Loucy (cell line): ENCODE measurements at regions not wholly inside any gene's neighbourhood (a gene's known extent, or its start where the extent isn't known, plus 50 kb on each side); places are given as distances from the start of the nearest gene placed in this dataset.

Experiments
- H2AFZ ChIP-seq: fragments of 200-600 bp; sonication (generic); 2 replicates; pipeline ENCODE4 v1.6.0; 2016; ENCODE audit warnings: antibody characterized with exemption, mild to moderate bottlenecking, low read length, moderate library complexity
- H3F3A ChIP-seq: fragments of 200-600 bp; 2 replicates; pipeline ENCODE4 v1.6.0; 2016; ENCODE audit warnings: antibody characterized with exemption, low read depth, mild to moderate bottlenecking
- H3K27me3 ChIP-seq: fragments of 200-600 bp; sonication (generic); 2 replicates; pipeline ENCODE4 v1.6.1; 2014; ENCODE audit warnings: low read length, mild to moderate bottlenecking; ENCODE audit not compliant: insufficient read depth, poor library complexity, severe bottlenecking
- H3K36me3 ChIP-seq: fragments of 200-600 bp; sonication (generic); 2 replicates; pipeline ENCODE4 v1.6.1; 2016; ENCODE audit warnings: low read length; ENCODE audit not compliant: insufficient read depth
- H3K4me1 ChIP-seq: fragments of 200-600 bp; sonication (generic); 2 replicates; pipeline ENCODE4 v1.5.1; 2014; ENCODE audit warnings: low read length, mild to moderate bottlenecking; ENCODE audit not compliant: insufficient read depth, poor library complexity, severe bottlenecking
- H3K4me2 ChIP-seq: fragments of 200-600 bp; sonication (generic); 2 replicates; pipeline ENCODE4 v1.6.0; 2014; ENCODE audit warnings: antibody characterized with exemption, low read length, low read depth, mild to moderate bottlenecking; ENCODE audit not compliant: poor library complexity, severe bottlenecking
- H3K4me3 ChIP-seq: fragments of 200-600 bp; sonication (generic); 2 replicates; pipeline ENCODE4 v1.5.1; 2014; ENCODE audit warnings: low read length, mild to moderate bottlenecking, mixed read lengths; ENCODE audit not compliant: poor library complexity, severe bottlenecking
- H3K79me2 ChIP-seq: fragments of 200-600 bp; sonication (generic); 2 replicates; pipeline ENCODE4 v1.6.1; 2014; ENCODE audit warnings: low read length; ENCODE audit not compliant: insufficient read depth
- H3K9ac ChIP-seq: fragments of 200-600 bp; sonication (generic); 2 replicates; pipeline ENCODE4 v1.6.0; 2014; ENCODE audit warnings: mild to moderate bottlenecking, low read depth, low read length, moderate library complexity; ENCODE audit not compliant: poor library complexity, severe bottlenecking
- H3K9me2 ChIP-seq: fragments of 200-600 bp; sonication (generic); replicated peaks from 2 replicates; pipeline ENCODE4 v1.6.1; 2016; ENCODE audit warnings: low read depth, low read length, mixed read lengths
- H3K9me3 ChIP-seq: fragments of 200-600 bp; sonication (generic); 2 replicates; pipeline ENCODE4 v1.6.1; 2014; ENCODE audit warnings: mild to moderate bottlenecking, antibody characterized with exemption, low read length, low read depth; ENCODE audit not compliant: insufficient read depth
- H4K20me1 ChIP-seq: fragments of 200-600 bp; sonication (generic); 2 replicates; pipeline ENCODE4 v1.6.0; 2014; ENCODE audit warnings: antibody characterized with exemption, low read length, mild to moderate bottlenecking; ENCODE audit not compliant: insufficient read depth, poor library complexity, severe bottlenecking
- CTCF ChIP-seq: fragments of 200-600 bp; sonication (generic); conservative IDR thresholded peaks from 2 replicates; pipeline ENCODE4 v1.5.1; 2014; ENCODE audit warnings: mild to moderate bottlenecking, antibody characterized with exemption, low read length
- EZH2phosphoT487 ChIP-seq: fragments of 200-600 bp; IDR thresholded peaks from 2 replicates; pipeline ENCODE4 v1.6.1; 2018; ENCODE audit warnings: antibody characterized with exemption, mild to moderate bottlenecking, moderate library complexity, borderline replicate concordance

- no peaks in the 10 kb centered on the region for H3K9me2 ChIP-seq
- H3K9ac ChIP-seq = no peak overlapping the region
- H3K9me3 ChIP-seq = no peaks in the 10 kb centered on the region
- TF ChIP-seq CTCF (no peak), EZH2phosphoT487 (no peak)
- H3K4me3 ChIP-seq = no peak overlapping the region
- H3K4me2 ChIP-seq = no peak overlapping the region
- no peak overlapping the region for H2AFZ ChIP-seq
- H4K20me1 ChIP-seq = no peaks in the 10 kb centered on the region
- no peaks in the 10 kb centered on the region for H3K36me3 ChIP-seq
- H3K4me1 ChIP-seq = no peaks in the 10 kb centered on the region
- no peaks in the 10 kb centered on the region for H3K79me2 ChIP-seq
- no peaks in the 10 kb centered on the region for H3F3A ChIP-seq
- no peaks in the 10 kb centered on the region for H3K27me3 ChIP-seq
These were observed 914.2 kb upstream of the RAG2 start for GRCh38 chr11:37512156-37512780.

DNA sequence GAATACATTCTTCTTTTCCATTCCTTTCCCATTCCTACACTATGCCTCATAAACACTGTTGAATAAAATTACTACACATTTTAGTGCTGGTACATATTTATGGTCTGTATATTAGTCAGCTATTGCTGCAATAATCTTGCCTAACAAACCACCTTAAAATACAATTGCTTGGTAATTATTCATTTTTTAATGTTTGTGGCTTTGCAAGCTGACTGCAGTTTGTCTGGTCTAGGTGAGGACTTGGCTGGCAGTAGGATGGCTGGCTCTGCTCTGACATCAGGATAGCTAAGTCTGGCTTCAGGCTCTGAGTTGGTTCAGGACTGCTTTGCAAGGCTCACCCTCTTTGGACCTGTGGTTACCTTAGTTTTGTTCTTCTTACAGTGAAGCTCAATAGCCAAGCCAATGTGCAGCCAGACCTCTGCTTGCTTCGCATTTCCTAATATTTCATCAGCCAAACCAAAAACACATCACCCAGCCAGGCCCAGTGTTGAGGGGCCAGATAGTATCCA lies 913.4 kb upstream of the RAG2 start:
- no peaks in the 10 kb centered on the region for H3K9me3 ChIP-seq
- no peak overlapping the region for H3K9ac ChIP-seq
- no peaks in the 10 kb centered on the region for H3F3A ChIP-seq
- no peak for TF ChIP-seq EZH2phosphoT487
- TF ChIP-seq CTCF = no peak
- H3K79me2 ChIP-seq = no peaks in the 10 kb centered on the region
- H3K4me3 ChIP-seq = no peak overlapping the region
- no peak overlapping the region for H3K4me2 ChIP-seq
- no peaks in the 10 kb centered on the region for H3K9me2 ChIP-seq
- H2AFZ ChIP-seq = no peak overlapping the region
- no peaks in the 10 kb centered on the region for H3K27me3 ChIP-seq
- H3K4me1 ChIP-seq = no peaks in the 10 kb centered on the region
- H4K20me1 ChIP-seq = no peaks in the 10 kb centered on the region
- no peaks in the 10 kb centered on the region for H3K36me3 ChIP-seq

DNA sequence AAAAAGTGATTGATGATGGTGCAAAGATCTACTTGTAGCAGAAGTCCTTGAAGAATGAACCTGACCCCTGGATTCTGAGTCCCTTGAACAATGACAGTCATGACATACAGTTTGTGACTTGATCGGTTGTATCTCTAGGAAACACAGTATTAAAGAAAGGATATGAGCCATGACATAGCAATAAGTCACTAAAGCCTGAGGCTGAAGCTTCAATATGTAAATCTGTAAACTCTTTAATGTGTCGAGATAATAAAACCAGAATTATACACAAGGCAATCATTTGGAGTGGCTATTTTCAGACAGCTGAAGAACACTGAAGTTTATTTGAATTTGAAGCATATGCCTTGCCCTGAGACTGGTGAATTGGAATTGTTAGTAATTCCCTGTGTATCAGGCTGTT lies 911.5 kb upstream of the RAG2 start:
- no peaks in the 10 kb centered on the region for H3K27me3 ChIP-seq
- H3K9ac ChIP-seq = no peak overlapping the region
- no peak overlapping the region for H2AFZ ChIP-seq
- H3K9me2 ChIP-seq = no peaks in the 10 kb centered on the region
- H3K4me1 ChIP-seq = no peaks in the 10 kb centered on the region
- no peaks in the 10 kb centered on the region for H3F3A ChIP-seq
- TF ChIP-seq EZH2phosphoT487 = no peak
- TF ChIP-seq CTCF = no peak
- H3K36me3 ChIP-seq = no peaks in the 10 kb centered on the region
- H3K9me3 ChIP-seq = no peaks in the 10 kb centered on the region
- no peak overlapping the region for H3K4me3 ChIP-seq
- no peaks in the 10 kb centered on the region for H3K79me2 ChIP-seq
- H3K4me2 ChIP-seq = no peak overlapping the region
- H4K20me1 ChIP-seq = no peaks in the 10 kb centered on the region
